H9 (cell line): ENCODE measurements at regions not wholly inside any gene's neighbourhood (a gene's known extent, or its start where the extent isn't known, plus 50 kb on each side); places are given as distances from the start of the nearest gene placed in this dataset.

ENCODE experiments used
- DNase-seq: peaks from one replicate; pipeline ENCODE4 v3.0.0-alpha.2; 2017
- H2AFZ ChIP-seq: one replicate; pipeline ENCODE4 v1.6.1; 2013; ENCODE audit warnings: mild to moderate bottlenecking, low read length, control low read depth, moderate library complexity
- H2AK5ac ChIP-seq: 2 replicates; pipeline ENCODE4 v1.6.1; 2013; ENCODE audit warnings: low read length, control low read depth, mixed read lengths; ENCODE audit not compliant: insufficient read length
- H2BK120ac ChIP-seq: one replicate; pipeline ENCODE4 v1.6.1; 2013; ENCODE audit warnings: low read depth, mild to moderate bottlenecking, low read length, control low read depth, inconsistent platforms; ENCODE audit not compliant: poor library complexity, severe bottlenecking
- H2BK12ac ChIP-seq: 2 replicates; pipeline ENCODE4 v1.6.1; 2013; ENCODE audit warnings: low read length, control low read depth, mixed read lengths, low read depth; ENCODE audit not compliant: insufficient read length
- H2BK15ac ChIP-seq: 2 replicates; pipeline ENCODE4 v1.6.1; 2013; ENCODE audit warnings: low read depth, low read length, control low read depth
- H2BK20ac ChIP-seq: one replicate; pipeline ENCODE4 v1.6.1; 2013; ENCODE audit warnings: low read depth, mild to moderate bottlenecking, low read length, control low read depth, inconsistent platforms; ENCODE audit not compliant: poor library complexity, severe bottlenecking
- H2BK5ac ChIP-seq: 2 replicates; pipeline ENCODE4 v1.6.1; 2013; ENCODE audit warnings: low read length, control low read depth, mixed read lengths; ENCODE audit not compliant: insufficient read length
- H3K14ac ChIP-seq: 2 replicates; pipeline ENCODE4 v1.6.1; 2013; ENCODE audit warnings: low read length, control low read depth; ENCODE audit not compliant: insufficient read depth
- H3K18ac ChIP-seq: 2 replicates; pipeline ENCODE4 v1.6.1; 2013; ENCODE audit warnings: low read depth, mild to moderate bottlenecking, mixed read lengths, low read length, control low read depth; ENCODE audit not compliant: insufficient read length
- H3K23ac ChIP-seq: 2 replicates; pipeline ENCODE4 v1.6.1; 2013; ENCODE audit warnings: low read length, control low read depth, mixed read lengths, low read depth; ENCODE audit not compliant: insufficient read length
- H3K23me2 ChIP-seq: 2 replicates; pipeline ENCODE4 v1.6.1; 2013; ENCODE audit warnings: low read depth, mild to moderate bottlenecking, mixed read lengths, low read length, control low read depth; ENCODE audit not compliant: insufficient read length, poor library complexity, severe bottlenecking
- H3K27ac ChIP-seq: 2 replicates; pipeline ENCODE4 v1.5.1; 2013; ENCODE audit warnings: low read length, control low read depth, mixed read lengths, low read depth; ENCODE audit not compliant: insufficient read length
- H3K27me3 ChIP-seq: 2 replicates; pipeline ENCODE4 v1.6.1; 2013; ENCODE audit warnings: low read length, control low read depth, inconsistent platforms; ENCODE audit not compliant: insufficient read depth
- H3K4ac ChIP-seq: 2 replicates; pipeline ENCODE4 v1.6.1; 2013; ENCODE audit warnings: low read depth, mild to moderate bottlenecking, control low read depth, inconsistent platforms, low read length, moderate library complexity
- H3K4me1 ChIP-seq: 2 replicates; pipeline ENCODE4 v1.6.1; 2013; ENCODE audit warnings: low read length, control low read depth, inconsistent platforms; ENCODE audit not compliant: insufficient read depth
- H3K4me2 ChIP-seq: 2 replicates; pipeline ENCODE4 v1.6.1; 2013; ENCODE audit warnings: low read length, control low read depth, mixed read lengths; ENCODE audit not compliant: insufficient read length, insufficient read depth
- H3K56ac ChIP-seq: 2 replicates; pipeline ENCODE4 v1.6.1; 2013; ENCODE audit warnings: low read depth, mild to moderate bottlenecking, mixed read lengths, low read length, control low read depth; ENCODE audit not compliant: insufficient read length
- H3K79me1 ChIP-seq: 2 replicates; pipeline ENCODE4 v1.6.1; 2013; ENCODE audit warnings: low read depth, mild to moderate bottlenecking, moderate library complexity, low read length, control low read depth, inconsistent platforms; ENCODE audit not compliant: insufficient read depth, poor library complexity, severe bottlenecking
- H3K79me2 ChIP-seq: 2 replicates; pipeline ENCODE4 v1.6.1; 2013; ENCODE audit warnings: low read length, control low read depth, inconsistent platforms; ENCODE audit not compliant: insufficient read depth
- H3K9ac ChIP-seq: 2 replicates; pipeline ENCODE4 v1.6.1; 2013; ENCODE audit warnings: low read length, control low read depth, mixed read lengths; ENCODE audit not compliant: insufficient read length; ENCODE audit errors: extremely low read depth
- H3K9me3 ChIP-seq: one replicate; pipeline ENCODE4 v1.6.1; 2013; ENCODE audit warnings: low read depth, low read length, inconsistent platforms; ENCODE audit not compliant: control insufficient read depth
- H3T11ph ChIP-seq: one replicate; pipeline ENCODE4 v1.6.1; 2013; ENCODE audit warnings: mild to moderate bottlenecking, low read length, control low read depth, inconsistent platforms
- H4K20me1 ChIP-seq: one replicate; pipeline ENCODE4 v1.6.1; 2013; ENCODE audit not compliant: control insufficient read depth, insufficient read length, insufficient read depth
- H4K5ac ChIP-seq: 2 replicates; pipeline ENCODE4 v1.6.1; 2013; ENCODE audit warnings: low read depth, mild to moderate bottlenecking, mixed read lengths, low read length, control low read depth; ENCODE audit not compliant: insufficient read length
- H4K8ac ChIP-seq: replicated peaks from 2 replicates; pipeline ENCODE4 v1.6.1; 2013; ENCODE audit warnings: low read length, control low read depth, mixed read lengths, low read depth; ENCODE audit not compliant: insufficient read length
- H4K91ac ChIP-seq: 2 replicates; pipeline ENCODE4 v1.6.1; 2013; ENCODE audit warnings: low read depth, mild to moderate bottlenecking, moderate library complexity, mixed read lengths, low read length, control low read depth; ENCODE audit not compliant: insufficient read length
- H3K27ac Mint-ChIP-seq, 3 experiments: 2 replicates in 2 of 3; 3 replicates in 1 of 3; pipeline ENCODE4 v1.8.0; 2020 to 2021; ENCODE audit warnings: mixed read lengths in 3 of 3, mild to moderate bottlenecking in 1 of 3, moderate library complexity in 1 of 3
- H3K27me3 Mint-ChIP-seq: 2 replicates; pipeline ENCODE4 v1.8.0; 2021; ENCODE audit warnings: low read depth, mild to moderate bottlenecking, moderate library complexity, mixed read lengths
- H3K36me3 Mint-ChIP-seq, 3 experiments: 2 replicates in 2 of 3; 3 replicates in 1 of 3; pipeline ENCODE4 v1.8.0; 2020 to 2021; ENCODE audit warnings: low read depth in 3 of 3, mixed read lengths in 3 of 3; ENCODE audit not compliant: insufficient read depth in 1 of 3
- H3K4me1 Mint-ChIP-seq, 2 experiments: 2 replicates each; pipeline ENCODE4 v1.8.0; 2020; ENCODE audit warnings: mixed read lengths in 2 of 2
- H3K4me3 Mint-ChIP-seq, 2 experiments: 2 replicates in 1 of 2; 3 replicates in 1 of 2; pipeline ENCODE4 v1.8.0; 2020 to 2021; ENCODE audit warnings: mild to moderate bottlenecking in 2 of 2, mixed read lengths in 2 of 2, moderate library complexity in 1 of 2
- H3K9me3 Mint-ChIP-seq, 2 experiments: 2 replicates in 1 of 2; 3 replicates in 1 of 2; pipeline ENCODE4 v1.8.0; 2020; ENCODE audit warnings: mild to moderate bottlenecking in 2 of 2, mixed read lengths in 2 of 2, moderate library complexity in 1 of 2
- WGBS: extraction: QIAGEN DNeasy Blood & Tissue Kit; methylation state at CpG from one replicate; pipeline ENCODE4 v1.1.7; 2013; ENCODE audit warnings: missing lambda C conversion rate, low lambda C conversion rate, mixed read lengths; ENCODE audit not compliant: insufficient read length; ENCODE audit errors: extremely low coverage; 5-methylcytosine and 5-hydroxymethylcytosine counted together
- TF ChIP-seq, protein P1 (sequence below): fragments of 200-600 bp; sonication (generic); conservative IDR thresholded peaks from 3 replicates; pipeline ENCODE4 v1.8.0; 2021; ENCODE audit warnings: antibody characterized with exemption, mild to moderate bottlenecking

DNA sequence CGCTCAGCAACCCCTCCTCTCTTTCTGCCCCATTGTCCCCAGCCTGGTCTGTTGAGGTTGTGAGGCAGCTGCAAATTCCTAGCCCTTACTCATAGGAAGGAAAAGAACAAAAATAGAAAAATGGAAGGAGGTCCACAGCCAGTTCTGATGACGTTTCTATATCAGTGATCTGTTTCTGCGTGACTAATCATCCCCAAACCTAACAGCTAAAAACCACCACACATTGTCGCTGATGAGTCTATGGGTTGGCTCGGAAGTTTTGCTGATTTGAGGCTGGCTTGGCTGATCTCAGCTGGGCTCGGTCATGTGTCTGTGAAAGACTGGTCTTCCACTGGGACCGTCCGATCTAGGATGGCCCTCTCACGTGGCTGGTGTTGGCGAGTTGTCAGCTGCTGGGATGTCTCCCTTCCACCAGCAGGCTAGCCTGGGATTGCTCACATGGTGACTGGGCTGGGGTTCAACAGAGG is 200.6 kb upstream of the ZNF618 start:
- no peak overlapping the region for H2BK5ac ChIP-seq
- H2AK5ac ChIP-seq = no peak overlapping the region
- H3K27ac Mint-ChIP-seq = no peak overlapping the region; a peak in 1 of 7 replicates
- H4K20me1 ChIP-seq = no peaks in the 10 kb centered on the region
- no peak overlapping the region for H4K5ac ChIP-seq
- no peak overlapping the region for H3K27ac ChIP-seq
- no peak overlapping the region for H3K23ac ChIP-seq
- H3K9me3 Mint-ChIP-seq = no peaks in the 10 kb centered on the region; a peak in 1 of 5 replicates
- H3K18ac ChIP-seq = no peak overlapping the region
- no peaks in the 10 kb centered on the region for H3K79me1 ChIP-seq
- TF ChIP-seq, protein P1, sequence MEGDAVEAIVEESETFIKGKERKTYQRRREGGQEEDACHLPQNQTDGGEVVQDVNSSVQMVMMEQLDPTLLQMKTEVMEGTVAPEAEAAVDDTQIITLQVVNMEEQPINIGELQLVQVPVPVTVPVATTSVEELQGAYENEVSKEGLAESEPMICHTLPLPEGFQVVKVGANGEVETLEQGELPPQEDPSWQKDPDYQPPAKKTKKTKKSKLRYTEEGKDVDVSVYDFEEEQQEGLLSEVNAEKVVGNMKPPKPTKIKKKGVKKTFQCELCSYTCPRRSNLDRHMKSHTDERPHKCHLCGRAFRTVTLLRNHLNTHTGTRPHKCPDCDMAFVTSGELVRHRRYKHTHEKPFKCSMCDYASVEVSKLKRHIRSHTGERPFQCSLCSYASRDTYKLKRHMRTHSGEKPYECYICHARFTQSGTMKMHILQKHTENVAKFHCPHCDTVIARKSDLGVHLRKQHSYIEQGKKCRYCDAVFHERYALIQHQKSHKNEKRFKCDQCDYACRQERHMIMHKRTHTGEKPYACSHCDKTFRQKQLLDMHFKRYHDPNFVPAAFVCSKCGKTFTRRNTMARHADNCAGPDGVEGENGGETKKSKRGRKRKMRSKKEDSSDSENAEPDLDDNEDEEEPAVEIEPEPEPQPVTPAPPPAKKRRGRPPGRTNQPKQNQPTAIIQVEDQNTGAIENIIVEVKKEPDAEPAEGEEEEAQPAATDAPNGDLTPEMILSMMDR = no peak
- no CpG with 5 or more reads among the region's 10 CpGs for WGBS
- no peaks in the 10 kb centered on the region for H3K23me2 ChIP-seq
- DNase-seq = no peak
- no peak overlapping the region for H3K4me3 Mint-ChIP-seq
- H3K4me1 ChIP-seq = no peaks in the 10 kb centered on the region
- no peaks in the 10 kb centered on the region for H3K9me3 ChIP-seq
- no peaks in the 10 kb centered on the region for H3K36me3 Mint-ChIP-seq
- no peak overlapping the region for H2BK15ac ChIP-seq
- H3K9ac ChIP-seq = no peak overlapping the region
- no peak overlapping the region for H2BK20ac ChIP-seq
- no peak overlapping the region for H3K4me2 ChIP-seq
- peaks cover 21% of the 10 kb centered on the region for H3K27me3 Mint-ChIP-seq
- H3K4ac ChIP-seq = no peak overlapping the region
- H2BK120ac ChIP-seq = no peak overlapping the region
- H3K4me1 Mint-ChIP-seq = peaks cover 0 to 3% of the 10 kb centered on the region in 2 experiments; a peak in 2 of 4 replicates
- no peak overlapping the region for H2BK12ac ChIP-seq
- no peak overlapping the region for H4K8ac ChIP-seq
- H3K56ac ChIP-seq = no peak overlapping the region
- H3K27me3 ChIP-seq = no peaks in the 10 kb centered on the region
- peak overlapping the region; percentile 21; the same call in 1 of the 2 replicates for H3K14ac ChIP-seq
- H4K91ac ChIP-seq = no peak overlapping the region
- no peak overlapping the region for H3T11ph ChIP-seq
- H3K79me2 ChIP-seq = no peaks in the 10 kb centered on the region
- no peak overlapping the region for H2AFZ ChIP-seq
